WTC11 (cell line): ENCODE measurements at regions not wholly inside any gene's neighbourhood (a gene's known extent, or its start where the extent isn't known, plus 50 kb on each side); places are given as distances from the start of the nearest gene placed in this dataset.

Experiments
- ATAC-seq: fragments of 200-7000 bp; cut with Tn5 transposase; 2 replicates; pipeline ENCODE4 v1.10.0; 2021; ENCODE audit warnings: mild to moderate bottlenecking, moderate library complexity
- CTCF ChIA-PET: fragments of 300-600 bp; sonication (Branson Sonifier 250); formaldehyde crosslinking; loops from one replicate; lab custom pipeline; 2021; ENCODE audit warnings: antibody characterized with exemption; lab: Charles Lee
- POLR2A ChIA-PET: fragments of 350-600 bp; sonication (Branson Sonifier 250); formaldehyde crosslinking; loops from one replicate; lab custom pipeline; 2021; ENCODE audit warnings: antibody characterized with exemption; lab: Charles Lee
- DNase-seq: peaks from one replicate; pipeline ENCODE4 v3.0.0; 2021; ENCODE audit warnings: low spot score
- H3K27ac Mint-ChIP-seq: 2 replicates; pipeline ENCODE4 v1.8.0; 2021; ENCODE audit warnings: mixed read lengths
- H3K27me3 Mint-ChIP-seq: 2 replicates; pipeline ENCODE4 v1.8.0; 2021; ENCODE audit warnings: low read depth, mild to moderate bottlenecking, moderate library complexity, mixed read lengths
- H3K36me3 Mint-ChIP-seq: 2 replicates; pipeline ENCODE4 v1.8.0; 2021; ENCODE audit warnings: mixed read lengths
- H3K4me1 Mint-ChIP-seq: 2 replicates; pipeline ENCODE4 v1.8.0; 2022; ENCODE audit warnings: mixed read lengths
- H3K4me3 Mint-ChIP-seq: 2 replicates; pipeline ENCODE4 v1.8.0; 2021; ENCODE audit warnings: mild to moderate bottlenecking, moderate library complexity, mixed read lengths
- H3K9me3 Mint-ChIP-seq: 2 replicates; pipeline ENCODE4 v1.8.0; 2021; ENCODE audit warnings: mixed read lengths
- ATF2 ChIP-seq: sonication (generic); formaldehyde crosslinking; IDR thresholded peaks from 2 replicates; pipeline ENCODE4 v1.8.1; 2022; ENCODE audit warnings: low read depth, missing genetic modification reagents, borderline replicate concordance
- CREM ChIP-seq: sonication (generic); formaldehyde crosslinking; IDR thresholded peaks from 2 replicates; pipeline ENCODE4 v1.8.1; 2022; ENCODE audit warnings: mild to moderate bottlenecking, missing genetic modification reagents, moderate library complexity
- ERG ChIP-seq: fragments of 250-450 bp; sonication (Bioruptor Pico); IDR thresholded peaks from 2 replicates; pipeline ENCODE4 v1.8.0; 2021; ENCODE audit warnings: mild to moderate bottlenecking
- ESRRA ChIP-seq: sonication (generic); formaldehyde crosslinking; IDR thresholded peaks from 2 replicates; pipeline ENCODE4 v1.8.1; 2022; ENCODE audit warnings: mild to moderate bottlenecking, missing genetic modification reagents, borderline replicate concordance
- IRF1 ChIP-seq: sonication (generic); formaldehyde crosslinking; IDR thresholded peaks from 2 replicates; pipeline ENCODE4 v1.8.0; 2023; ENCODE audit warnings: missing genetic modification reagents
- JUN ChIP-seq: sonication (generic); formaldehyde crosslinking; IDR thresholded peaks from 2 replicates; pipeline ENCODE4 v1.8.0; 2023; ENCODE audit warnings: mild to moderate bottlenecking, missing genetic modification reagents
- MLX ChIP-seq: sonication (generic); formaldehyde crosslinking; IDR thresholded peaks from 2 replicates; pipeline ENCODE4 v1.8.1; 2023; ENCODE audit warnings: mild to moderate bottlenecking, missing genetic modification reagents, moderate library complexity
- MYBL2 ChIP-seq: sonication (generic); formaldehyde crosslinking; IDR thresholded peaks from 2 replicates; pipeline ENCODE4 v1.8.1; 2023; ENCODE audit warnings: mild to moderate bottlenecking, moderate library complexity, missing genetic modification reagents
- OVOL2 ChIP-seq: fragments of 250-450 bp; sonication (Bioruptor Pico); IDR thresholded peaks from 2 replicates; pipeline ENCODE4 v1.9.0; 2021; ENCODE audit warnings: mild to moderate bottlenecking, borderline replicate concordance
- PREB ChIP-seq: sonication (generic); formaldehyde crosslinking; IDR thresholded peaks from 2 replicates; pipeline ENCODE4 v1.8.1; 2022; ENCODE audit warnings: mild to moderate bottlenecking, missing genetic modification reagents, moderate library complexity, borderline replicate concordance
- RELA ChIP-seq: sonication (generic); formaldehyde crosslinking; IDR thresholded peaks from 2 replicates; pipeline ENCODE4 v1.8.1; 2022; ENCODE audit warnings: missing genetic modification reagents, mild to moderate bottlenecking, borderline replicate concordance
- ZMAT4 ChIP-seq: fragments of 250-450 bp; sonication (Bioruptor Pico); IDR thresholded peaks from 2 replicates; pipeline ENCODE4 v1.9.0; 2021; ENCODE audit warnings: mild to moderate bottlenecking
- ZNF138 ChIP-seq: sonication (generic); formaldehyde crosslinking; conservative IDR thresholded peaks from 2 replicates; pipeline ENCODE4 v1.8.1; 2022; ENCODE audit warnings: mild to moderate bottlenecking, moderate library complexity, missing genetic modification reagents
- ZNF425 ChIP-seq: fragments of 250-450 bp; sonication (Bioruptor Pico); conservative IDR thresholded peaks from 2 replicates; pipeline ENCODE4 v1.9.0; 2021; ENCODE audit warnings: mild to moderate bottlenecking

GRCh38 chr5:38780945-38781344 lies 64.9 kb upstream of the OSMR start (continued):
- no peak for TF ChIP-seq ZNF138
- no peak for TF ChIP-seq CREM (CRISPR knock-in tag)
- no peak for TF ChIP-seq ATF2 (CRISPR knock-in tag)
- no peak for TF ChIP-seq ERG
- no peak for TF ChIP-seq ESRRA (CRISPR knock-in tag)
- no peak for TF ChIP-seq IRF1 (CRISPR knock-in tag)
- TF ChIP-seq PREB (CRISPR knock-in tag), result no peak
- TF ChIP-seq ZMAT4 (CRISPR knock-in tag), result no peak

- no peak overlapping the region for H3K27ac Mint-ChIP-seq
- ChIA-PET CTCF (interaction anchor here (1.0 to 1.5 kb wide), 3 partner anchors 28 to 362 kb away, joined by 3 to 6 read pairs (median 4); no protein-coding TSS in a partner anchor), POLR2A (no interaction called here)
- ATAC-seq (no peak), DNase-seq (no peak)
- 0 out of 2 replicates have a peak, but pooled peaks cover 4% of the 10 kb centered on the region for H3K27me3 Mint-ChIP-seq
- H3K4me1 Mint-ChIP-seq, result no peaks in the 10 kb centered on the region
- TF ChIP-seq ZNF425, result no peak
- TF ChIP-seq MLX (CRISPR knock-in tag), result no peak
- no peak for TF ChIP-seq PREB (CRISPR knock-in tag)
- no peak for TF ChIP-seq JUN
- TF ChIP-seq OVOL2 (CRISPR knock-in tag), result no peak
- TF ChIP-seq MYBL2 (CRISPR knock-in tag), result no peak
- no peak for TF ChIP-seq RELA
- no peak for TF ChIP-seq ZNF138
- peaks cover 8% of the 10 kb centered on the region for H3K36me3 Mint-ChIP-seq
- H3K4me3 Mint-ChIP-seq, result no peak overlapping the region
- H3K9me3 Mint-ChIP-seq, result peaks cover 29% of the 10 kb centered on the region
These were observed 63.5 kb upstream of the OSMR start for GRCh38 chr5:38782180-38782835.
